GM23338 (cell line): ENCODE measurements at regions not wholly inside any gene's neighbourhood (a gene's known extent, or its start where the extent isn't known, plus 50 kb on each side); places are given as distances from the start of the nearest gene placed in this dataset.

Source experiments
- ATAC-seq: fragments of 200-7000 bp; cut with Tn5 transposase; 3 replicates; pipeline ENCODE4 v1.9.1; 2020
- DNase-seq: peaks from one replicate; pipeline ENCODE4 v3.0.0-alpha.2; 2015; ENCODE audit warnings: low spot score
- H2AFZ ChIP-seq: fragments of 200-600 bp; sonication (generic); 2 replicates; pipeline ENCODE4 v1.8.0; 2016; ENCODE audit warnings: antibody characterized with exemption, mild to moderate bottlenecking, moderate library complexity
- H3F3A ChIP-seq: fragments of 200-600 bp; sonication (generic); replicated peaks from 2 replicates; pipeline ENCODE4 v1.8.0; 2017; ENCODE audit warnings: antibody characterized with exemption, mixed run types, low read depth
- H3K27ac ChIP-seq: fragments of 200-600 bp; sonication (generic); 2 replicates; pipeline ENCODE4 v1.6.1; 2016; ENCODE audit warnings: low read depth
- H3K27me3 ChIP-seq: fragments of 200-600 bp; sonication (generic); 2 replicates; pipeline ENCODE4 v1.8.0; 2016; ENCODE audit warnings: mild to moderate bottlenecking, mixed run types, moderate library complexity; ENCODE audit not compliant: insufficient read depth
- H3K36me3 ChIP-seq: fragments of 200-600 bp; sonication (generic); 2 replicates; pipeline ENCODE4 v1.8.0; 2016; ENCODE audit warnings: mild to moderate bottlenecking; ENCODE audit not compliant: insufficient read depth
- H3K4me1 ChIP-seq: fragments of 200-600 bp; sonication (generic); 2 replicates; pipeline ENCODE4 v1.8.0; 2016; ENCODE audit warnings: mild to moderate bottlenecking, moderate library complexity; ENCODE audit not compliant: insufficient read depth
- H3K4me2 ChIP-seq: fragments of 200-600 bp; sonication (generic); 2 replicates; pipeline ENCODE4 v1.7.1; 2017; ENCODE audit warnings: mixed run types
- H3K4me3 ChIP-seq: fragments of 200-600 bp; sonication (generic); 2 replicates; pipeline ENCODE4 v1.6.1; 2016; ENCODE audit warnings: mixed run types
- H3K79me2 ChIP-seq: fragments of 200-600 bp; sonication (generic); replicated peaks from 2 replicates; pipeline ENCODE4 v1.8.0; 2017; ENCODE audit warnings: mild to moderate bottlenecking; ENCODE audit not compliant: insufficient read depth
- H3K9me2 ChIP-seq: fragments of 200-600 bp; sonication (generic); 2 replicates; pipeline ENCODE4 v1.8.0; 2017; ENCODE audit not compliant: insufficient read depth
- H4K20me1 ChIP-seq: fragments of 200-600 bp; sonication (generic); replicated peaks from 2 replicates; pipeline ENCODE4 v1.8.0; 2017; ENCODE audit warnings: mild to moderate bottlenecking; ENCODE audit not compliant: insufficient read depth
- H3K27ac Mint-ChIP-seq: 2 replicates; pipeline ENCODE4 v1.8.0; 2020; ENCODE audit warnings: inconsistent platforms, mild to moderate bottlenecking, moderate library complexity, mixed read lengths
- H3K27me3 Mint-ChIP-seq: 3 replicates; pipeline ENCODE4 v1.8.0; 2022; ENCODE audit warnings: low read depth, mild to moderate bottlenecking, moderate library complexity, mixed read lengths, inconsistent platforms; ENCODE audit not compliant: insufficient read depth, poor library complexity
- H3K36me3 Mint-ChIP-seq: 3 replicates; pipeline ENCODE4 v1.8.0; 2021; ENCODE audit warnings: low read depth, mild to moderate bottlenecking, inconsistent platforms, moderate library complexity, mixed read lengths
- H3K4me1 Mint-ChIP-seq: 3 replicates; pipeline ENCODE4 v1.8.0; 2020; ENCODE audit warnings: mild to moderate bottlenecking, inconsistent platforms, mixed read lengths
- H3K4me3 Mint-ChIP-seq: 3 replicates; pipeline ENCODE4 v1.8.0; 2021; ENCODE audit warnings: moderate library complexity, mild to moderate bottlenecking, inconsistent platforms, mixed read lengths
- H3K9me3 Mint-ChIP-seq: 3 replicates; pipeline ENCODE4 v1.8.0; 2020; ENCODE audit warnings: moderate library complexity, mild to moderate bottlenecking, inconsistent platforms, mixed read lengths
- EZH2 ChIP-seq: fragments of 200-600 bp; sonication (generic); IDR thresholded peaks from one replicate; pipeline ENCODE4 v1.8.0; 2017; ENCODE audit warnings: antibody characterized with exemption, mild to moderate bottlenecking, low read depth; ENCODE audit not compliant: unreplicated experiment
- EZH2phosphoT487 ChIP-seq: fragments of 200-600 bp; sonication (generic); IDR thresholded peaks from one replicate; pipeline ENCODE4 v1.8.1; 2018; ENCODE audit warnings: antibody characterized with exemption; ENCODE audit not compliant: unreplicated experiment
- JUNB ChIP-seq: IDR thresholded peaks from one replicate; pipeline ENCODE4 v1.6.1; 2016; ENCODE audit warnings: antibody characterized with exemption; ENCODE audit not compliant: unreplicated experiment
- REST ChIP-seq: IDR thresholded peaks from one replicate; pipeline ENCODE4 v1.6.1; 2018; ENCODE audit warnings: antibody characterized with exemption; ENCODE audit not compliant: unreplicated experiment
- STAT1 ChIP-seq: IDR thresholded peaks from one replicate; pipeline ENCODE4 v1.6.1; 2016; ENCODE audit warnings: antibody characterized with exemption; ENCODE audit not compliant: unreplicated experiment
- ZNF114 ChIP-seq: fragments of 250-450 bp; sonication (Bioruptor Pico); IDR thresholded peaks from 2 replicates; pipeline ENCODE4 v1.5.0; 2020; ENCODE audit warnings: mild to moderate bottlenecking, moderate library complexity
- TF ChIP-seq, protein P1 (sequence below): fragments of 250-450 bp; sonication (Bioruptor Pico); IDR thresholded peaks from 2 replicates; pipeline ENCODE4 v1.5.0; 2020; ENCODE audit warnings: mild to moderate bottlenecking, moderate library complexity

GRCh38 chr1:60149251-60149650 is 75.7 kb upstream of the C1orf87 start:
- no peaks in the 10 kb centered on the region for H3K27me3 ChIP-seq
- H2AFZ ChIP-seq, result no peak overlapping the region
- H4K20me1 ChIP-seq, result no peaks in the 10 kb centered on the region
- H3K27ac ChIP-seq, result no peak overlapping the region
- no peaks in the 10 kb centered on the region for H3K4me1 ChIP-seq
- no peak overlapping the region for H3K4me3 ChIP-seq
- H3K79me2 ChIP-seq, result no peaks in the 10 kb centered on the region
- ATAC-seq (no peak), DNase-seq (no peak)
- Mint-ChIP-seq H3K36me3 (no peaks in the 10 kb centered on the region), H3K4me3 (no peak overlapping the region), H3K27me3 (no peaks in the 10 kb centered on the region), H3K27ac (no peak overlapping the region), H3K9me3 (no peaks in the 10 kb centered on the region), H3K4me1 (peaks cover 16% of the 10 kb centered on the region)
- H3K36me3 ChIP-seq, result no peaks in the 10 kb centered on the region
- TF ChIP-seq REST (no peak), JUNB (no peak), ZNF114 (CRISPR knock-in tag) (no peak)
- no peaks in the 10 kb centered on the region for H3K9me2 ChIP-seq
- no peaks in the 10 kb centered on the region for H3F3A ChIP-seq
- no peak overlapping the region for H3K4me2 ChIP-seq

- no peaks in the 10 kb centered on the region for H3K36me3 Mint-ChIP-seq
- Histone ChIP-seq H3F3A (no peaks in the 10 kb centered on the region), H3K79me2 (no peaks in the 10 kb centered on the region), H3K36me3 (no peaks in the 10 kb centered on the region), H3K27ac (no peak overlapping the region), H3K4me2 (no peak overlapping the region), H4K20me1 (no peaks in the 10 kb centered on the region), H3K27me3 (no peaks in the 10 kb centered on the region), H3K4me3 (no peak overlapping the region), H3K9me2 (no peaks in the 10 kb centered on the region), H3K4me1 (no peaks in the 10 kb centered on the region), H2AFZ (no peak overlapping the region)
- no peaks in the 10 kb centered on the region for H3K9me3 Mint-ChIP-seq
- DNase-seq (no peak), ATAC-seq (no peak)
- H3K4me1 Mint-ChIP-seq, result peaks cover 6% of the 10 kb centered on the region
- no peaks in the 10 kb centered on the region for H3K27me3 Mint-ChIP-seq
- no peak overlapping the region for H3K27ac Mint-ChIP-seq
- H3K4me3 Mint-ChIP-seq, result no peak overlapping the region
- no peak for TF ChIP-seq EZH2phosphoT487
- no peak for TF ChIP-seq REST
- no peak for TF ChIP-seq STAT1
- TF ChIP-seq, protein P1, sequence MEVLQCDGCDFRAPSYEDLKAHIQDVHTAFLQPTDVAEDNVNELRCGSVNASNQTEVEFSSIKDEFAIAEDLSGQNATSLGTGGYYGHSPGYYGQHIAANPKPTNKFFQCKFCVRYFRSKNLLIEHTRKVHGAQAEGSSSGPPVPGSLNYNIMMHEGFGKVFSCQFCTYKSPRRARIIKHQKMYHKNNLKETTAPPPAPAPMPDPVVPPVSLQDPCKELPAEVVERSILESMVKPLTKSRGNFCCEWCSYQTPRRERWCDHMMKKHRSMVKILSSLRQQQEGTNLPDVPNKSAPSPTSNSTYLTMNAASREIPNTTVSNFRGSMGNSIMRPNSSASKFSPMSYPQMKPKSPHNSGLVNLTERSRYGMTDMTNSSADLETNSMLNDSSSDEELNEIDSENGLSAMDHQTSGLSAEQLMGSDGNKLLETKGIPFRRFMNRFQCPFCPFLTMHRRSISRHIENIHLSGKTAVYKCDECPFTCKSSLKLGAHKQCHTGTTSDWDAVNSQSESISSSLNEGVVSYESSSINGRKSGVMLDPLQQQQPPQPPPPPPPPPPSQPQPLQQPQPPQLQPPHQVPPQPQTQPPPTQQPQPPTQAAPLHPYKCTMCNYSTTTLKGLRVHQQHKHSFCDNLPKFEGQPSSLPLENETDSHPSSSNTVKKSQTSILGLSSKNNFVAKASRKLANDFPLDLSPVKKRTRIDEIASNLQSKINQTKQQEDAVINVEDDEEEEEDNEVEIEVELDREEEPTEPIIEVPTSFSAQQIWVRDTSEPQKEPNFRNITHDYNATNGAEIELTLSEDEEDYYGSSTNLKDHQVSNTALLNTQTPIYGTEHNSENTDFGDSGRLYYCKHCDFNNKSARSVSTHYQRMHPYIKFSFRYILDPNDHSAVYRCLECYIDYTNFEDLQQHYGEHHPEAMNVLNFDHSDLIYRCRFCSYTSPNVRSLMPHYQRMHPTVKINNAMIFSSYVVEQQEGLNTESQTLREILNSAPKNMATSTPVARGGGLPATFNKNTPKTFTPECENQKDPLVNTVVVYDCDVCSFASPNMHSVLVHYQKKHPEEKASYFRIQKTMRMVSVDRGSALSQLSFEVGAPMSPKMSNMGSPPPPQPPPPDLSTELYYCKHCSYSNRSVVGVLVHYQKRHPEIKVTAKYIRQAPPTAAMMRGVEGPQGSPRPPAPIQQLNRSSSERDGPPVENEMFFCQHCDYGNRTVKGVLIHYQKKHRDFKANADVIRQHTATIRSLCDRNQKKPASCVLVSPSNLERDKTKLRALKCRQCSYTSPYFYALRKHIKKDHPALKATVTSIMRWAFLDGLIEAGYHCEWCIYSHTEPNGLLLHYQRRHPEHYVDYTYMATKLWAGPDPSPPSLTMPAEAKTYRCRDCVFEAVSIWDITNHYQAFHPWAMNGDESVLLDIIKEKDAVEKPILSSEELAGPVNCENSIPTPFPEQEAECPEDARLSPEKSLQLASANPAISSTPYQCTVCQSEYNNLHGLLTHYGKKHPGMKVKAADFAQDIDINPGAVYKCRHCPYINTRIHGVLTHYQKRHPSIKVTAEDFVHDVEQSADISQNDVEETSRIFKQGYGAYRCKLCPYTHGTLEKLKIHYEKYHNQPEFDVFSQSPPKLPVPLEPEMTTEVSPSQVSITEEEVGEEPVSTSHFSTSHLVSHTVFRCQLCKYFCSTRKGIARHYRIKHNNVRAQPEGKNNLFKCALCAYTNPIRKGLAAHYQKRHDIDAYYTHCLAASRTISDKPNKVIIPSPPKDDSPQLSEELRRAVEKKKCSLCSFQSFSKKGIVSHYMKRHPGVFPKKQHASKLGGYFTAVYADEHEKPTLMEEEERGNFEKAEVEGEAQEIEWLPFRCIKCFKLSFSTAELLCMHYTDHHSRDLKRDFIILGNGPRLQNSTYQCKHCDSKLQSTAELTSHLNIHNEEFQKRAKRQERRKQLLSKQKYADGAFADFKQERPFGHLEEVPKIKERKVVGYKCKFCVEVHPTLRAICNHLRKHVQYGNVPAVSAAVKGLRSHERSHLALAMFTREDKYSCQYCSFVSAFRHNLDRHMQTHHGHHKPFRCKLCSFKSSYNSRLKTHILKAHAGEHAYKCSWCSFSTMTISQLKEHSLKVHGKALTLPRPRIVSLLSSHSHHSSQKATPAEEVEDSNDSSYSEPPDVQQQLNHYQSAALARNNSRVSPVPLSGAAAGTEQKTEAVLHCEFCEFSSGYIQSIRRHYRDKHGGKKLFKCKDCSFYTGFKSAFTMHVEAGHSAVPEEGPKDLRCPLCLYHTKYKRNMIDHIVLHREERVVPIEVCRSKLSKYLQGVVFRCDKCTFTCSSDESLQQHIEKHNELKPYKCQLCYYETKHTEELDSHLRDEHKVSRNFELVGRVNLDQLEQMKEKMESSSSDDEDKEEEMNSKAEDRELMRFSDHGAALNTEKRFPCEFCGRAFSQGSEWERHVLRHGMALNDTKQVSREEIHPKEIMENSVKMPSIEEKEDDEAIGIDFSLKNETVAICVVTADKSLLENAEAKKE (CRISPR knock-in tag), result no peak
- TF ChIP-seq ZNF114 (CRISPR knock-in tag), result no peak
- no peak for TF ChIP-seq EZH2
Measured at GRCh38 chr1:60146884-60147283, 73.3 kb upstream of the C1orf87 start.
